ENCODE measurements at regions not wholly inside any gene's neighbourhood (a gene's known extent, or its start where the extent isn't known, plus 50 kb on each side); places are given as distances from the start of the nearest gene placed in this dataset.
"Not testable (repeated sequence)": the region's sequence is repeated elsewhere in the genome, so short reads cannot be mapped to it uniquely, and the experiment has no call there.

DNA sequence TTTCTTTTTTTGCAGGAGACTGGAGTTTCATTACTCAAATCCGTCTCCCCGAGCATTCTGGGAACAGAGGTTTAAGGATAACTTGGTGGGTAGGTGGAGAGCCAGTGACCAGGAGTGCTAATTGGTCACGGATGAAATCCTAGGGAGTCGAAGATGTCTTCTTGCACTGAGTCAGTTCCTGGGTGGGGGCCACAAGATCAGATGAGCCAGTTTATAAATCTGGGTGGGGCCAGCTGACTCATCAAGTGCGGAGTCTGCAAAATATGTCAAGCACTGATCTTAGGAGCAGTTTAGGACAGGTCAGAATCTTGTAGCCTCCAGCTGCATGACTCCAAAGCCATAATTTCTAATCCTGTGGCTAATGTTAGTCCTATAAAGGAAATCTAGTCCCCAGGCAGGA, 741.3 kb downstream of the PCDH7 start:
- WGBS (ENCODE audit: low lambda C conversion rate, missing lambda C conversion rate): 92% methylated on average over 5 of the region's 5 CpGs
- H2AFZ ChIP-seq: no peak overlapping the region
- no peak overlapping the region for H3K4me3 ChIP-seq
- no peak for DNase-seq (ENCODE audit: low spot score)
- H3K27me3 ChIP-seq: no peaks in the 10 kb centered on the region
- H3K4me2 ChIP-seq: no peak overlapping the region
- no peaks in the 10 kb centered on the region for H3K36me3 ChIP-seq (replicated peaks; ENCODE audit: insufficient read depth, low read depth)
- no peak overlapping the region for H3K27ac ChIP-seq
- TF ChIP-seq EZH2 (IDR thresholded peaks at IDR 0.05; ENCODE audit: borderline replicate concordance) (no peak), EZH2phosphoT487 (IDR thresholded peaks at IDR 0.05; ENCODE audit: low read depth, severe bottlenecking, unreplicated experiment) (no peak)
- TF ChIP-seq, protein P1, sequence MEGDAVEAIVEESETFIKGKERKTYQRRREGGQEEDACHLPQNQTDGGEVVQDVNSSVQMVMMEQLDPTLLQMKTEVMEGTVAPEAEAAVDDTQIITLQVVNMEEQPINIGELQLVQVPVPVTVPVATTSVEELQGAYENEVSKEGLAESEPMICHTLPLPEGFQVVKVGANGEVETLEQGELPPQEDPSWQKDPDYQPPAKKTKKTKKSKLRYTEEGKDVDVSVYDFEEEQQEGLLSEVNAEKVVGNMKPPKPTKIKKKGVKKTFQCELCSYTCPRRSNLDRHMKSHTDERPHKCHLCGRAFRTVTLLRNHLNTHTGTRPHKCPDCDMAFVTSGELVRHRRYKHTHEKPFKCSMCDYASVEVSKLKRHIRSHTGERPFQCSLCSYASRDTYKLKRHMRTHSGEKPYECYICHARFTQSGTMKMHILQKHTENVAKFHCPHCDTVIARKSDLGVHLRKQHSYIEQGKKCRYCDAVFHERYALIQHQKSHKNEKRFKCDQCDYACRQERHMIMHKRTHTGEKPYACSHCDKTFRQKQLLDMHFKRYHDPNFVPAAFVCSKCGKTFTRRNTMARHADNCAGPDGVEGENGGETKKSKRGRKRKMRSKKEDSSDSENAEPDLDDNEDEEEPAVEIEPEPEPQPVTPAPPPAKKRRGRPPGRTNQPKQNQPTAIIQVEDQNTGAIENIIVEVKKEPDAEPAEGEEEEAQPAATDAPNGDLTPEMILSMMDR (IDR thresholded peaks at IDR 0.05; ENCODE audit: poor library complexity): no peak
- no peaks in the 10 kb centered on the region for H3K9me2 ChIP-seq (replicated peaks; ENCODE audit: insufficient read depth)
- no peaks in the 10 kb centered on the region for H3K9me3 ChIP-seq (ENCODE audit: low read depth)
- H3K4me1 ChIP-seq (ENCODE audit: insufficient read depth): no peaks in the 10 kb centered on the region
- H3K79me2 ChIP-seq: no peaks in the 10 kb centered on the region
- H4K20me1 ChIP-seq (ENCODE audit: insufficient read depth, poor library complexity, severe bottlenecking): no peaks in the 10 kb centered on the region

DNA sequence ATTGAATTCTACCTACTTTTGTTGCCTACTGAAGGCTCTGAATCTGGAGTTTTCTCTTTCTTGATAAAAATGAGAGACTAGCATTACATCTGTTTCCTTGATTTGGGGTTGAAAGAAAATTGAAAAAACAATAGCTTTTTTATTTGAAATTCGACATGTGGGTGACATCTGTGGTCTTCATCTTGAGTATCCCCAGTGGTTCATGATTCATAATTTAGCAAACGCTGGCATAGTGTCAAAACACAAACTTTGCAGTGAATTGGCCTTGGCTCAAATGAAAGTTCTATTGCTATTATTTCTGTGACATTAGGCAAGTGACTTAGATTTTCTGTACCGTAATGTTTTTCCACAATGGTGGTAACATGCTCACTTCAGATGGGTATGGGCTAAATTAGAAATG, 747.6 kb downstream of the PCDH7 start:
- Histone ChIP-seq H4K20me1 (ENCODE audit: insufficient read depth, poor library complexity, severe bottlenecking) (no peaks in the 10 kb centered on the region), H3K9me3 (ENCODE audit: low read depth) (no peaks in the 10 kb centered on the region), H3K27me3 (no peaks in the 10 kb centered on the region), H3K4me2 (no peak overlapping the region), H3K79me2 (no peaks in the 10 kb centered on the region), H3K9me2 (replicated peaks; ENCODE audit: insufficient read depth) (no peaks in the 10 kb centered on the region), H3K4me3 (no peak overlapping the region), H3K4me1 (ENCODE audit: insufficient read depth) (no peaks in the 10 kb centered on the region), H3K27ac (no peak overlapping the region), H2AFZ (no peak overlapping the region), H3K36me3 (replicated peaks; ENCODE audit: insufficient read depth, low read depth) (no peaks in the 10 kb centered on the region)
- 89% methylated on average over 3 of the region's 3 CpGs for WGBS (ENCODE audit: low lambda C conversion rate, missing lambda C conversion rate)
- no peak for TF ChIP-seq EZH2 (IDR thresholded peaks at IDR 0.05; ENCODE audit: borderline replicate concordance)
- no peak for TF ChIP-seq EZH2phosphoT487 (IDR thresholded peaks at IDR 0.05; ENCODE audit: low read depth, severe bottlenecking, unreplicated experiment)
- TF ChIP-seq, protein P1 (IDR thresholded peaks at IDR 0.05; ENCODE audit: poor library complexity): no peak
- no peak for DNase-seq (ENCODE audit: low spot score)

DNA sequence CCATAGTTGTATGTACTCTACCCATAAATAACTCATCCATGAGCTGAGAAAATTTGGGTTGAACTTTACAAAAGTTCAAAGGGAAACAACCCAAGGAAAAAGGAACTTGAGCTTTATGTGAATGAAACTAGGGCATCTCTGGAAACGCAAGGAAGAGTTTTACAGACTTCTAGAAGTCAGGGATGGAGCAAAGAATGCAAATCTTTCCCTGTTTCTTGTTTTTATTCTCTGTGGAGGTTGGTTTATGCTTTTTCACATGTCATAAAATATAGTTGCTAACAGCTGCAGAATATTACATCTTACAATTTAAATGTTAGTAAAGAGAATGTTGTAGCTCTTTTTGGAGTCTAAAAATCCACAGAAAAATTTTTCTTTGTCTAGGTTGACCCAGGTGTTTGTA, 754.1 kb downstream of the PCDH7 start:
- no peak overlapping the region for H3K4me2 ChIP-seq
- H3K27ac ChIP-seq: no peak overlapping the region
- H3K4me3 ChIP-seq: no peak overlapping the region
- H3K79me2 ChIP-seq: no peaks in the 10 kb centered on the region
- no peaks in the 10 kb centered on the region for H3K9me2 ChIP-seq (replicated peaks; ENCODE audit: insufficient read depth)
- no peaks in the 10 kb centered on the region for H3K36me3 ChIP-seq (replicated peaks; ENCODE audit: insufficient read depth, low read depth)
- no peak overlapping the region for H2AFZ ChIP-seq
- H3K4me1 ChIP-seq (ENCODE audit: insufficient read depth): no peaks in the 10 kb centered on the region
- H3K9me3 ChIP-seq (ENCODE audit: low read depth): no peaks in the 10 kb centered on the region
- WGBS (ENCODE audit: low lambda C conversion rate, missing lambda C conversion rate): 66% methylated on average over 1 of the region's 1 CpG
- H4K20me1 ChIP-seq (ENCODE audit: insufficient read depth, poor library complexity, severe bottlenecking): no peaks in the 10 kb centered on the region
- H3K27me3 ChIP-seq: no peaks in the 10 kb centered on the region
- DNase-seq (ENCODE audit: low spot score): no peak
- TF ChIP-seq, protein P1 (IDR thresholded peaks at IDR 0.05; ENCODE audit: poor library complexity): no peak
- TF ChIP-seq EZH2 (IDR thresholded peaks at IDR 0.05; ENCODE audit: borderline replicate concordance) (no peak), EZH2phosphoT487 (IDR thresholded peaks at IDR 0.05; ENCODE audit: low read depth, severe bottlenecking, unreplicated experiment) (no peak)

DNA sequence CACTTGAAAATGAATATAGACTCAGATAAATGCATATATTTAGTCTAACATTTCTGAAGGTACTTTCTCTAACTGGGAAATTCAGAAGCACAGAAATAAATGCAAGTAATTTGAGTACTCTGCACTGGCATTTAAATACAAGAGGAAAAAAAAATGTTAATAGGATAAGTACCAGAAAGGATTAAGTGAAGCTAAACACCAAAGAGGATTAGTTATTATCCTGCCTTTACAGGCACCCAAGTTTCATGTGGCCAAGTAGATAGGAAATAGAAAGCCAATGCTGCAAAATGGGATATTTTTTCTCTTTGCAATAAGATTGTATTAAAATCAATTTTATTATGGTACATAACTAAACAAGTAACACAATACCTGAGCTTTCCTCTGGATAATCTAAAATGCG, 762.5 kb downstream of the PCDH7 start:
- H3K36me3 ChIP-seq (replicated peaks; ENCODE audit: insufficient read depth, low read depth): no peaks in the 10 kb centered on the region
- H3K27ac ChIP-seq: no peak overlapping the region
- no peaks in the 10 kb centered on the region for H3K79me2 ChIP-seq
- no peak overlapping the region for H3K4me3 ChIP-seq
- H3K4me1 ChIP-seq (ENCODE audit: insufficient read depth): no peaks in the 10 kb centered on the region
- H3K4me2 ChIP-seq: no peak overlapping the region
- H3K9me3 ChIP-seq (ENCODE audit: low read depth): no peaks in the 10 kb centered on the region
- no peaks in the 10 kb centered on the region for H3K27me3 ChIP-seq
- no peak overlapping the region for H2AFZ ChIP-seq
- DNase-seq (ENCODE audit: low spot score): no peak
- no peaks in the 10 kb centered on the region for H3K9me2 ChIP-seq (replicated peaks; ENCODE audit: insufficient read depth)
- WGBS (ENCODE audit: low lambda C conversion rate, missing lambda C conversion rate): 93% methylated on average over 1 of the region's 1 CpG
- TF ChIP-seq EZH2phosphoT487 (IDR thresholded peaks at IDR 0.05; ENCODE audit: low read depth, severe bottlenecking, unreplicated experiment): no peak
- TF ChIP-seq, protein P1 (IDR thresholded peaks at IDR 0.05; ENCODE audit: poor library complexity): no peak
- TF ChIP-seq EZH2 (IDR thresholded peaks at IDR 0.05; ENCODE audit: borderline replicate concordance): no peak
- H4K20me1 ChIP-seq (ENCODE audit: insufficient read depth, poor library complexity, severe bottlenecking): no peaks in the 10 kb centered on the region

DNA sequence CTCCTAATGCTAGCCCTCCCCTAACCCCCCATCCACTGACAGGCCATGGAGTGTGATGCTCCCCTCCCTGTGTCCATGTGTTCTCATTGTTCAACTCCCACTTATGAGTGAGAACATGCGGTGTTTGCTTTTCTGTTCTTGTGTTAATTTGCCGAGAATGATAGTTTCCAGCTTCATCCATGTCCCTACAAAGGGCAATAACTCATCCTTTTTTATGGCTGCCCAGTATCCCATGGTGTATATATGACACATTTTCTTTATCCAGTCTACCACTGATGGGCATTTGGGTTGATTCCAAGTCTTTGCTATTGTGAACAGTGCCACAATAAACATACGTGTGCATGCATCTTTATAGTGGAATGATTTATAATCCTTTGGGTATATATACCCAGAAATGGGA, 779.0 kb downstream of the PCDH7 start:
- not testable (repeated sequence) for DNase-seq (ENCODE audit: low spot score); H4K20me1 ChIP-seq (ENCODE audit: insufficient read depth, poor library complexity, severe bottlenecking); H3K79me2 ChIP-seq; H3K9me2 ChIP-seq (replicated peaks; ENCODE audit: insufficient read depth); H3K36me3 ChIP-seq (replicated peaks; ENCODE audit: insufficient read depth, low read depth); H3K4me2 ChIP-seq; H3K27ac ChIP-seq; H2AFZ ChIP-seq; H3K9me3 ChIP-seq (ENCODE audit: low read depth); H3K4me1 ChIP-seq (ENCODE audit: insufficient read depth); H3K27me3 ChIP-seq; H3K4me3 ChIP-seq
- WGBS (ENCODE audit: low lambda C conversion rate, missing lambda C conversion rate): 84% methylated on average over 3 of the region's 3 CpGs
